ENCODE measurements at regions not wholly inside any gene's neighbourhood (a gene's known extent, or its start where the extent isn't known, plus 50 kb on each side); places are given as distances from the start of the nearest gene placed in this dataset.
A peak's percentile ranks its signal among the peaks of the same experiment; 100 is the strongest.

GRCh38 chr2:182615036-182615435 is 101.0 kb upstream of the DNAJC10 start:
- in situ Hi-C loops (cut with HindIII; ENCODE audit: low pct_unique_long_range_greater_than_20kb, low sequenced_read_pairs) = no loop called here
- no peak for TF ChIP-seq JUND (IDR thresholded peaks at IDR 0.05; ENCODE audit: low read depth)
- DNase-seq (ENCODE audit: low read depth in 1 of 2, low spot score in 1 of 2) = no peak

GRCh38 chr2:182616471-182617393 is 99.3 kb upstream of the DNAJC10 start:
- TF ChIP-seq JUND (IDR thresholded peaks at IDR 0.05; ENCODE audit: low read depth) = no peak
- DNase-seq (ENCODE audit: low read depth in 1 of 2, low spot score in 1 of 2) = no peak
- in situ Hi-C loops (cut with HindIII; ENCODE audit: low pct_unique_long_range_greater_than_20kb, low sequenced_read_pairs) = no loop called here

GRCh38 chr2:182618672-182619079 is 97.4 kb upstream of the DNAJC10 start:
- in situ Hi-C loops (cut with HindIII; ENCODE audit: low pct_unique_long_range_greater_than_20kb, low sequenced_read_pairs) = no loop called here
- no peak for DNase-seq (ENCODE audit: low read depth in 1 of 2, low spot score in 1 of 2)
- TF ChIP-seq JUND (IDR thresholded peaks at IDR 0.05; ENCODE audit: low read depth) = no peak

GRCh38 chr2:182619276-182619675 is 96.8 kb upstream of the DNAJC10 start:
- no peak for DNase-seq (ENCODE audit: low read depth in 1 of 2, low spot score in 1 of 2)
- in situ Hi-C loops (cut with HindIII; ENCODE audit: low pct_unique_long_range_greater_than_20kb, low sequenced_read_pairs) = no loop called here
- TF ChIP-seq JUND (IDR thresholded peaks at IDR 0.05; ENCODE audit: low read depth) = no peak

- in situ Hi-C loops (cut with HindIII; ENCODE audit: low pct_unique_long_range_greater_than_20kb, low sequenced_read_pairs) = no loop called here
- no peak for DNase-seq (ENCODE audit: low read depth in 1 of 2, low spot score in 1 of 2)
- no peak for TF ChIP-seq JUND (IDR thresholded peaks at IDR 0.05; ENCODE audit: low read depth)
These were observed 94.9 kb upstream of the DNAJC10 start for GRCh38 chr2:182621191-182621590.

- DNase-seq (ENCODE audit: low read depth in 1 of 2, low spot score in 1 of 2) = no peak
- no peak for TF ChIP-seq JUND (IDR thresholded peaks at IDR 0.05; ENCODE audit: low read depth)
- in situ Hi-C loops (cut with HindIII; ENCODE audit: low pct_unique_long_range_greater_than_20kb, low sequenced_read_pairs) = no loop called here
These were observed 94.2 kb upstream of the DNAJC10 start for GRCh38 chr2:182621810-182622209.

- in situ Hi-C loops (cut with HindIII; ENCODE audit: low pct_unique_long_range_greater_than_20kb, low sequenced_read_pairs) = no loop called here
These were observed 93.8 kb upstream of the DNAJC10 start for GRCh38 chr2:182622231-182622630.

GRCh38 chr2:182625814-182626213 is 90.2 kb upstream of the DNAJC10 start:
- no peak for DNase-seq (ENCODE audit: low read depth in 1 of 2, low spot score in 1 of 2)
- in situ Hi-C loops (cut with HindIII; ENCODE audit: low pct_unique_long_range_greater_than_20kb, low sequenced_read_pairs) = no loop called here
- no peak for TF ChIP-seq JUND (IDR thresholded peaks at IDR 0.05; ENCODE audit: low read depth)

More at GRCh38 chr2:182622231-182622630, 93.8 kb upstream of the DNAJC10 start:
- TF ChIP-seq JUND (IDR thresholded peaks at IDR 0.05; ENCODE audit: low read depth) = no peak
- no peak for DNase-seq (ENCODE audit: low read depth in 1 of 2, low spot score in 1 of 2)

- DNase-seq (ENCODE audit: low read depth in 1 of 2, low spot score in 1 of 2) = no peak
- TF ChIP-seq JUND (IDR thresholded peaks at IDR 0.05; ENCODE audit: low read depth) = no peak
- in situ Hi-C loops (cut with HindIII; ENCODE audit: low pct_unique_long_range_greater_than_20kb, low sequenced_read_pairs) = no loop called here
These were observed 87.1 kb upstream of the DNAJC10 start for GRCh38 chr2:182628916-182629315.

GRCh38 chr2:182630207-182630606 is 85.8 kb upstream of the DNAJC10 start:
- in situ Hi-C loops (cut with HindIII; ENCODE audit: low pct_unique_long_range_greater_than_20kb, low sequenced_read_pairs) = no loop called here
- TF ChIP-seq JUND (IDR thresholded peaks at IDR 0.05; ENCODE audit: low read depth) = no peak
- DNase-seq (ENCODE audit: low read depth in 1 of 2, low spot score in 1 of 2) = no peak

GRCh38 chr2:182631299-182631698 is 84.8 kb upstream of the DNAJC10 start:
- no peak for TF ChIP-seq JUND (IDR thresholded peaks at IDR 0.05; ENCODE audit: low read depth)
- no peak for DNase-seq (ENCODE audit: low read depth in 1 of 2, low spot score in 1 of 2)
- in situ Hi-C loops (cut with HindIII; ENCODE audit: low pct_unique_long_range_greater_than_20kb, low sequenced_read_pairs) = no loop called here

GRCh38 chr2:182634386-182634785 is 81.7 kb upstream of the DNAJC10 start:
- in situ Hi-C loops (cut with HindIII; ENCODE audit: low pct_unique_long_range_greater_than_20kb, low sequenced_read_pairs) = no loop called here
- TF ChIP-seq JUND (IDR thresholded peaks at IDR 0.05; ENCODE audit: low read depth) = no peak
- no peak for DNase-seq (ENCODE audit: low read depth in 1 of 2, low spot score in 1 of 2)

- in situ Hi-C loops (cut with HindIII; ENCODE audit: low pct_unique_long_range_greater_than_20kb, low sequenced_read_pairs) = no loop called here
- peak in 1 of 2 experiments; percentile 6 for DNase-seq (ENCODE audit: low read depth in 1 of 2, low spot score in 1 of 2)
- no peak for TF ChIP-seq JUND (IDR thresholded peaks at IDR 0.05; ENCODE audit: low read depth)
These were observed 79.4 kb upstream of the DNAJC10 start for GRCh38 chr2:182636699-182637098.
